ENCODE measurements at regions not wholly inside any gene's neighbourhood (a gene's known extent, or its start where the extent isn't known, plus 50 kb on each side); places are given as distances from the start of the nearest gene placed in this dataset.

- Histone ChIP-seq H3K27me3 (no peaks in the 10 kb centered on the region), H3K4me3 (no peak overlapping the region)
Observed at GRCh38 chr13:39217471-39217870, 179.2 kb downstream of the NHLRC3 start.

GRCh38 chr13:39224671-39225240, 186.5 kb downstream of the NHLRC3 start:
- no peak for DNase-seq
- 72 to 74% (median 72%) methylated on average over 5 of the region's 5 CpGs for WGBS, 4 donors
- no peaks in the 10 kb centered on the region for H3K27me3 ChIP-seq
- intact Hi-C loops (cut with DNase I): no loop called here
- no peak overlapping the region for H3K27ac ChIP-seq
- no peaks in the 10 kb centered on the region for H3K36me3 ChIP-seq (replicated peaks in 1 of 2)
- peaks cover 0 to 5% of the 10 kb centered on the region in 2 donors for H3K4me1 ChIP-seq (replicated peaks in 1 of 2)
- H3K9me3 ChIP-seq (replicated peaks in 1 of 3): no peaks in the 10 kb centered on the region
- TF ChIP-seq CTCF (IDR thresholded peaks at IDR 0.05) (no peak), POLR2A (IDR thresholded peaks at IDR 0.05) (no peak)
- no peak overlapping the region for H3K4me3 ChIP-seq

More at GRCh38 chr13:39217471-39217870, 179.2 kb downstream of the NHLRC3 start:
- WGBS, 4 donors: 89 to 94% (median 92%) methylated on average over 3 of the region's 3 CpGs
- TF ChIP-seq CTCF (IDR thresholded peaks at IDR 0.05) (no peak), POLR2A (IDR thresholded peaks at IDR 0.05) (no peak)
- H3K4me1 ChIP-seq (replicated peaks in 1 of 2): no peaks in the 10 kb centered on the region
- no peak for DNase-seq
- no peaks in the 10 kb centered on the region for H3K9me3 ChIP-seq (replicated peaks in 1 of 3)
- intact Hi-C loops (cut with DNase I): no loop called here
- H3K27ac ChIP-seq: no peak overlapping the region
- no peaks in the 10 kb centered on the region for H3K36me3 ChIP-seq (replicated peaks in 1 of 2)

- no peaks in the 10 kb centered on the region for H3K27me3 ChIP-seq
- H3K4me3 ChIP-seq: no peak overlapping the region
- H3K4me1 ChIP-seq (replicated peaks in 1 of 2): peaks cover 0 to 5% of the 10 kb centered on the region in 2 donors
- intact Hi-C loops (cut with DNase I): no loop called here
- H3K36me3 ChIP-seq (replicated peaks in 1 of 2): no peaks in the 10 kb centered on the region
- H3K9me3 ChIP-seq (replicated peaks in 1 of 3): no peaks in the 10 kb centered on the region
- H3K27ac ChIP-seq: no peak overlapping the region
- 66 to 95% (median 83%) methylated on average over 4 of the region's 4 CpGs for WGBS, 4 donors
- DNase-seq: no peak
- TF ChIP-seq POLR2A (IDR thresholded peaks at IDR 0.05) (no peak), CTCF (IDR thresholded peaks at IDR 0.05) (no peak)
Observed at GRCh38 chr13:39225860-39226259, 187.6 kb downstream of the NHLRC3 start.

- WGBS, 4 donors: 76 to 87% (median 81%) methylated on average over 3 of the region's 3 CpGs
- intact Hi-C loops (cut with DNase I): no loop called here
- H3K36me3 ChIP-seq (replicated peaks in 1 of 2): no peaks in the 10 kb centered on the region
- no peaks in the 10 kb centered on the region for H3K9me3 ChIP-seq (replicated peaks in 1 of 3)
- H3K27me3 ChIP-seq: no peaks in the 10 kb centered on the region
- DNase-seq: no peak
- peaks cover 0 to 5% of the 10 kb centered on the region in 2 donors for H3K4me1 ChIP-seq (replicated peaks in 1 of 2)
- TF ChIP-seq CTCF (IDR thresholded peaks at IDR 0.05) (no peak), POLR2A (IDR thresholded peaks at IDR 0.05) (no peak)
- no peak overlapping the region for H3K27ac ChIP-seq
- H3K4me3 ChIP-seq: no peak overlapping the region
Observed at GRCh38 chr13:39226359-39226758, 188.1 kb downstream of the NHLRC3 start.

All from adrenal gland (tissue), 9 donors.